ENCODE measurements at regions not wholly inside any gene's neighbourhood (a gene's known extent, or its start where the extent isn't known, plus 50 kb on each side); places are given as distances from the start of the nearest gene placed in this dataset.

DNA sequence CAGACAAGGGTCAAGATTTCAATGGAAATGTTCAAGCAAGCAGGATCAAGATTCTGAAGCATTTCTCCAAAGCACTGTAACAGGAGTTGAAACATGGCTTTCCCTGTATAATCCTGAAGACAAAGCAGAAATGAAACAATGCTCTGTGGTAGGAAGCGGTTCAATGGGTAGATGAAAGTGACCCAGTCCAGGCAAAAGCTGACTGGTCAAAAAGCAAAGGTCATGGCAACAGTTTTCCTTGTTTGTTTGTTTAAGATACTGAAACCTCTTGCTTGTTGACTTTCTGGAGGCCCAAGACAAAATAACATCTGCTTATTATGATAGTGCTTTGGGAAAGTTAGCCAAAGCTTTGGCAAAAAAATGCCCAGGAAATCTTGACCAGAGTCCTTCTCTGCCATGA lies 1343.9 kb upstream of the PCDH9 start:
- Histone ChIP-seq H3K36me3 (replicated peaks in 1 of 2; ENCODE audit: control insufficient read depth in 1 of 2, insufficient read depth in 2 of 2, low read length in 1 of 2) (no peaks in the 10 kb centered on the region), H3K9ac (no peak overlapping the region), H2AFZ (ENCODE audit: low read depth) (no peak overlapping the region), H3K4me1 (ENCODE audit: control insufficient read depth in 1 of 2, insufficient read depth in 2 of 2, low read depth in 1 of 2, low read length in 1 of 2) (no peaks in the 10 kb centered on the region), H3K79me2 (ENCODE audit: insufficient read depth) (no peaks in the 10 kb centered on the region), H3K9me3 (no peaks in the 10 kb centered on the region), H3K27me3 (ENCODE audit: insufficient read depth) (no peaks in the 10 kb centered on the region), H3K9me2 (no peaks in the 10 kb centered on the region), H3K4me2 (no peak overlapping the region), H3K27ac (ENCODE audit: low read depth in 2 of 2, low read length in 1 of 2) (no peak overlapping the region), H3F3A (replicated peaks; ENCODE audit: insufficient read depth) (no peaks in the 10 kb centered on the region), H4K20me1 (ENCODE audit: insufficient read depth) (no peaks in the 10 kb centered on the region), H3K4me3 (ENCODE audit: low read depth in 2 of 2, low read length in 1 of 2) (no peak overlapping the region)
- ChIA-PET POLR2A (no interaction called here), CTCF (no interaction called here)
- TF ChIP-seq EZH2phosphoT487 (IDR thresholded peaks at IDR 0.05; ENCODE audit: borderline replicate concordance, low read depth), result no peak
- TF ChIP-seq, protein P1, sequence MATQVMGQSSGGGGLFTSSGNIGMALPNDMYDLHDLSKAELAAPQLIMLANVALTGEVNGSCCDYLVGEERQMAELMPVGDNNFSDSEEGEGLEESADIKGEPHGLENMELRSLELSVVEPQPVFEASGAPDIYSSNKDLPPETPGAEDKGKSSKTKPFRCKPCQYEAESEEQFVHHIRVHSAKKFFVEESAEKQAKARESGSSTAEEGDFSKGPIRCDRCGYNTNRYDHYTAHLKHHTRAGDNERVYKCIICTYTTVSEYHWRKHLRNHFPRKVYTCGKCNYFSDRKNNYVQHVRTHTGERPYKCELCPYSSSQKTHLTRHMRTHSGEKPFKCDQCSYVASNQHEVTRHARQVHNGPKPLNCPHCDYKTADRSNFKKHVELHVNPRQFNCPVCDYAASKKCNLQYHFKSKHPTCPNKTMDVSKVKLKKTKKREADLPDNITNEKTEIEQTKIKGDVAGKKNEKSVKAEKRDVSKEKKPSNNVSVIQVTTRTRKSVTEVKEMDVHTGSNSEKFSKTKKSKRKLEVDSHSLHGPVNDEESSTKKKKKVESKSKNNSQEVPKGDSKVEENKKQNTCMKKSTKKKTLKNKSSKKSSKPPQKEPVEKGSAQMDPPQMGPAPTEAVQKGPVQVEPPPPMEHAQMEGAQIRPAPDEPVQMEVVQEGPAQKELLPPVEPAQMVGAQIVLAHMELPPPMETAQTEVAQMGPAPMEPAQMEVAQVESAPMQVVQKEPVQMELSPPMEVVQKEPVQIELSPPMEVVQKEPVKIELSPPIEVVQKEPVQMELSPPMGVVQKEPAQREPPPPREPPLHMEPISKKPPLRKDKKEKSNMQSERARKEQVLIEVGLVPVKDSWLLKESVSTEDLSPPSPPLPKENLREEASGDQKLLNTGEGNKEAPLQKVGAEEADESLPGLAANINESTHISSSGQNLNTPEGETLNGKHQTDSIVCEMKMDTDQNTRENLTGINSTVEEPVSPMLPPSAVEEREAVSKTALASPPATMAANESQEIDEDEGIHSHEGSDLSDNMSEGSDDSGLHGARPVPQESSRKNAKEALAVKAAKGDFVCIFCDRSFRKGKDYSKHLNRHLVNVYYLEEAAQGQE (IDR thresholded peaks at IDR 0.05; ENCODE audit: low read depth, low read length), result no peak
- 64% methylated on average over 1 of the region's 1 CpG for WGBS (ENCODE audit: low lambda C conversion rate)
- no peak for DNase-seq

DNA sequence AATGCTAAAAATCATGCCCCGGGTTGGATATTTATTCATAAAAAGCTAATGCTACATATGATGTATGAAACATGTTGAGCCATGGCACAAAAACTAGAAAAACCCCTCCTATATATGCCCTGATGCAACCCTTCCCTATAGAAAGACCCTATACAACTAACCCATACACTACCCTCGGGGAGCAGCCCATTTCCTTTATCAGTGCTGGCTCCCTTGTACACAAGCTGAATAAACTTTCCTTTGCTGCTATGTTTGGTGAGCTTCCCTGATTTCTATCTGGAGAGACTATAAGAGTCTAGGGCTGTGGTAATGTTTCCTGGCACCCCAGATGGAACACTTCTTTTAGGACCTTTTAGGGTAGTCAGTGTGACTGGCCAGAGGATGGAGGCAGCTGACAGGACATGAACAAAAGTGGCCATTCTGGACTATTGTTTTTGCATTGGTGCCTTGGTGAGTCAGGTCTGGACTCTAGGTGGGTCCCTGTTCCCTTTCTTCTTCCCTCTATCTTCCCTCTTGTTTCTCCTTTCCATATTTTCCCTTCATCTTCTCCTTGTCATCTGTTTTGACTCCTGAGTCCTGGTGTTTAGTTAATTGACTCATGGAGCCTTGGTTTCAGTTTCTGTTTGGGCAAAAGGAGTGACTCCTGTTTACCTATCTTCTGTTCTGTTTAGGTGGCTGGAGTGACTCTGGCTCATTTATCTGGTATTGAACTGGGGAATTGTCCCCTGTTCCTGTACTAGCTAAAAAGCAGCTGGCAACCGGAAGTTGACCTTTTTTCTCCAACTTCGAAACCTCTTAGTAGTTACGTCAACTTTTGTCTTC lies 1321.8 kb upstream of the PCDH9 start:
- no peaks in the 10 kb centered on the region for H3K27me3 ChIP-seq (ENCODE audit: insufficient read depth)
- no peaks in the 10 kb centered on the region for H3F3A ChIP-seq (replicated peaks; ENCODE audit: insufficient read depth)
- no peaks in the 10 kb centered on the region for H3K9me2 ChIP-seq
- H3K36me3 ChIP-seq (replicated peaks in 1 of 2; ENCODE audit: control insufficient read depth in 1 of 2, insufficient read depth in 2 of 2, low read length in 1 of 2), result no peaks in the 10 kb centered on the region
- no peak overlapping the region; a peak in 1 of 4 replicates for H3K4me3 ChIP-seq (ENCODE audit: low read depth in 2 of 2, low read length in 1 of 2)
- no peak overlapping the region for H3K27ac ChIP-seq (ENCODE audit: low read depth in 2 of 2, low read length in 1 of 2)
- no peaks in the 10 kb centered on the region for H4K20me1 ChIP-seq (ENCODE audit: insufficient read depth)
- no peak overlapping the region for H3K9ac ChIP-seq
- no peaks in the 10 kb centered on the region for H3K9me3 ChIP-seq
- 75% methylated on average over 5 of the region's 5 CpGs for WGBS (ENCODE audit: low lambda C conversion rate)
- H3K4me2 ChIP-seq, result peak overlapping the region; percentile 33; the same call in 1 of the 2 replicates
- H3K4me1 ChIP-seq (ENCODE audit: control insufficient read depth in 1 of 2, insufficient read depth in 2 of 2, low read depth in 1 of 2, low read length in 1 of 2), result no peaks in the 10 kb centered on the region; a peak in 1 of 4 replicates
- no peak for DNase-seq
- CTCF ChIA-PET, result interaction anchor here (1.5 kb wide), 1 partner anchor 11 kb away, joined by 3 read pairs; no protein-coding TSS in a partner anchor
- POLR2A ChIA-PET, result no interaction called here
- H3K79me2 ChIP-seq (ENCODE audit: insufficient read depth), result no peaks in the 10 kb centered on the region
- H2AFZ ChIP-seq (ENCODE audit: low read depth), result no peak overlapping the region
- TF ChIP-seq GATA2 (CRISPR knock-in tag; IDR thresholded peaks at IDR 0.05) (no peak), JUND (IDR thresholded peaks at IDR 0.05) (no peak), SIN3A (IDR thresholded peaks at IDR 0.05; ENCODE audit: borderline replicate concordance, low read depth, low read length) (no peak), RCOR1 (IDR thresholded peaks at IDR 0.05; ENCODE audit: low read length) (no peak), NFIC (IDR thresholded peaks at IDR 0.05; ENCODE audit: borderline replicate concordance) (no peak), TCF12 (IDR thresholded peaks at IDR 0.05) (no peak), TAF1 (IDR thresholded peaks at IDR 0.05; ENCODE audit: borderline replicate concordance, low read depth, low read length) (no peak), TEAD4 (IDR thresholded peaks at IDR 0.05; ENCODE audit: borderline replicate concordance, insufficient read depth) (no peak), MEF2A (IDR thresholded peaks at IDR 0.05; ENCODE audit: borderline replicate concordance, low read depth) (no peak), RXRA (IDR thresholded peaks at IDR 0.05; ENCODE audit: borderline replicate concordance, low read depth) (no peak), FOXM1 (IDR thresholded peaks at IDR 0.05; ENCODE audit: low read depth) (no peak), RFX5 (IDR thresholded peaks at IDR 0.05; ENCODE audit: low read length) (no peak)
- TF ChIP-seq, protein P1 (IDR thresholded peaks at IDR 0.05; ENCODE audit: low read depth, low read length), result no peak
- TF ChIP-seq, protein P2, sequence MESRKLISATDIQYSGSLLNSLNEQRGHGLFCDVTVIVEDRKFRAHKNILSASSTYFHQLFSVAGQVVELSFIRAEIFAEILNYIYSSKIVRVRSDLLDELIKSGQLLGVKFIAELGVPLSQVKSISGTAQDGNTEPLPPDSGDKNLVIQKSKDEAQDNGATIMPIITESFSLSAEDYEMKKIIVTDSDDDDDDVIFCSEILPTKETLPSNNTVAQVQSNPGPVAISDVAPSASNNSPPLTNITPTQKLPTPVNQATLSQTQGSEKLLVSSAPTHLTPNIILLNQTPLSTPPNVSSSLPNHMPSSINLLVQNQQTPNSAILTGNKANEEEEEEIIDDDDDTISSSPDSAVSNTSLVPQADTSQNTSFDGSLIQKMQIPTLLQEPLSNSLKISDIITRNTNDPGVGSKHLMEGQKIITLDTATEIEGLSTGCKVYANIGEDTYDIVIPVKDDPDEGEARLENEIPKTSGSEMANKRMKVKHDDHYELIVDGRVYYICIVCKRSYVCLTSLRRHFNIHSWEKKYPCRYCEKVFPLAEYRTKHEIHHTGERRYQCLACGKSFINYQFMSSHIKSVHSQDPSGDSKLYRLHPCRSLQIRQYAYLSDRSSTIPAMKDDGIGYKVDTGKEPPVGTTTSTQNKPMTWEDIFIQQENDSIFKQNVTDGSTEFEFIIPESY (IDR thresholded peaks at IDR 0.05; ENCODE audit: borderline replicate concordance, low read depth), result no peak
- TF ChIP-seq, protein P3, sequence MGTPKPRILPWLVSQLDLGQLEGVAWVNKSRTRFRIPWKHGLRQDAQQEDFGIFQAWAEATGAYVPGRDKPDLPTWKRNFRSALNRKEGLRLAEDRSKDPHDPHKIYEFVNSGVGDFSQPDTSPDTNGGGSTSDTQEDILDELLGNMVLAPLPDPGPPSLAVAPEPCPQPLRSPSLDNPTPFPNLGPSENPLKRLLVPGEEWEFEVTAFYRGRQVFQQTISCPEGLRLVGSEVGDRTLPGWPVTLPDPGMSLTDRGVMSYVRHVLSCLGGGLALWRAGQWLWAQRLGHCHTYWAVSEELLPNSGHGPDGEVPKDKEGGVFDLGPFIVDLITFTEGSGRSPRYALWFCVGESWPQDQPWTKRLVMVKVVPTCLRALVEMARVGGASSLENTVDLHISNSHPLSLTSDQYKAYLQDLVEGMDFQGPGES (IDR thresholded peaks at IDR 0.05; ENCODE audit: low read depth, low read length), result no peak

Data from SK-N-SH (cell line).